Astrocyte (in vitro differentiated cells and primary cell): ENCODE measurements at regions not wholly inside any gene's neighbourhood (a gene's known extent, or its start where the extent isn't known, plus 50 kb on each side); places are given as distances from the start of the nearest gene placed in this dataset.

ENCODE experiments used
- DNase-seq: peaks from one replicate; pipeline ENCODE4 v3.0.0-alpha.2; 2010; ENCODE audit warnings: low read depth
- FAIRE-seq: peaks from 2 replicates; lab custom pipeline; 2011; peaks lifted over from hg19 to GRCh38; lab: Jason Lieb, UNC
- H2AFZ ChIP-seq: 2 replicates; pipeline ENCODE4 v1.6.0; 2012; ENCODE audit warnings: low read depth, low read length, inconsistent platforms
- H3K27ac ChIP-seq: 2 replicates; pipeline ENCODE4 v1.5.1; 2011; ENCODE audit warnings: low read depth, low read length, inconsistent platforms
- H3K27me3 ChIP-seq: 2 replicates; pipeline ENCODE4 v1.6.0; 2011; ENCODE audit warnings: low read length, inconsistent platforms; ENCODE audit not compliant: insufficient read depth
- H3K36me3 ChIP-seq: 2 replicates; pipeline ENCODE4 v1.5.1; 2011; ENCODE audit warnings: low read length, inconsistent platforms; ENCODE audit not compliant: insufficient read depth
- H3K4me1 ChIP-seq: 2 replicates; pipeline ENCODE4 v1.5.1; 2011; ENCODE audit warnings: low read length, inconsistent platforms; ENCODE audit not compliant: insufficient read depth
- H3K4me2 ChIP-seq: 2 replicates; pipeline ENCODE4 v1.6.0; 2012; ENCODE audit warnings: low read length, inconsistent platforms
- H3K4me3 ChIP-seq: 2 replicates; pipeline ENCODE4 v1.5.1; 2011; ENCODE audit warnings: low read depth, mild to moderate bottlenecking, low read length, inconsistent platforms; ENCODE audit not compliant: insufficient read depth
- H3K79me2 ChIP-seq: 2 replicates; pipeline ENCODE4 v1.6.0; 2012; ENCODE audit warnings: mild to moderate bottlenecking, low read length, inconsistent platforms; ENCODE audit not compliant: insufficient read depth
- H3K9ac ChIP-seq: 2 replicates; pipeline ENCODE4 v1.6.0; 2012; ENCODE audit warnings: mild to moderate bottlenecking, low read length, inconsistent platforms
- H3K9me3 ChIP-seq: 2 replicates; pipeline ENCODE4 v1.5.1; 2012; ENCODE audit warnings: low read depth, mild to moderate bottlenecking, low read length, inconsistent platforms; ENCODE audit not compliant: insufficient read depth
- H4K20me1 ChIP-seq: 2 replicates; pipeline ENCODE4 v1.6.0; 2012; ENCODE audit warnings: low read length, inconsistent platforms; ENCODE audit not compliant: insufficient read depth
- H3K27ac Mint-ChIP-seq: one replicate; pipeline ENCODE4 v1.8.0; 2021; ENCODE audit warnings: mild to moderate bottlenecking, mixed read lengths; ENCODE audit not compliant: unreplicated experiment
- H3K27me3 Mint-ChIP-seq: one replicate; pipeline ENCODE4 v1.8.0; 2021; ENCODE audit warnings: low read depth, mixed read lengths; ENCODE audit not compliant: unreplicated experiment
- H3K36me3 Mint-ChIP-seq: one replicate; pipeline ENCODE4 v1.8.0; 2021; ENCODE audit warnings: low read depth, mixed read lengths; ENCODE audit not compliant: unreplicated experiment
- H3K4me1 Mint-ChIP-seq: one replicate; pipeline ENCODE4 v1.8.0; 2021; ENCODE audit warnings: low read depth, mixed read lengths; ENCODE audit not compliant: unreplicated experiment
- H3K4me3 Mint-ChIP-seq: one replicate; pipeline ENCODE4 v1.8.0; 2021; ENCODE audit warnings: mild to moderate bottlenecking, moderate library complexity, mixed read lengths; ENCODE audit not compliant: unreplicated experiment
- H3K9me3 Mint-ChIP-seq: one replicate; pipeline ENCODE4 v1.8.0; 2021; ENCODE audit warnings: mild to moderate bottlenecking, mixed read lengths; ENCODE audit not compliant: unreplicated experiment
- EZH2 ChIP-seq: IDR thresholded peaks from 2 replicates; pipeline ENCODE4 v1.6.1; 2012; ENCODE audit warnings: mild to moderate bottlenecking, low read length, inconsistent platforms; ENCODE audit not compliant: insufficient read depth
- TF ChIP-seq, protein P1 (sequence below): IDR thresholded peaks from 2 replicates; pipeline ENCODE4 v1.5.1; 2011; ENCODE audit warnings: low read depth, mild to moderate bottlenecking, inconsistent platforms, low read length, moderate library complexity; ENCODE audit not compliant: insufficient read depth

DNA sequence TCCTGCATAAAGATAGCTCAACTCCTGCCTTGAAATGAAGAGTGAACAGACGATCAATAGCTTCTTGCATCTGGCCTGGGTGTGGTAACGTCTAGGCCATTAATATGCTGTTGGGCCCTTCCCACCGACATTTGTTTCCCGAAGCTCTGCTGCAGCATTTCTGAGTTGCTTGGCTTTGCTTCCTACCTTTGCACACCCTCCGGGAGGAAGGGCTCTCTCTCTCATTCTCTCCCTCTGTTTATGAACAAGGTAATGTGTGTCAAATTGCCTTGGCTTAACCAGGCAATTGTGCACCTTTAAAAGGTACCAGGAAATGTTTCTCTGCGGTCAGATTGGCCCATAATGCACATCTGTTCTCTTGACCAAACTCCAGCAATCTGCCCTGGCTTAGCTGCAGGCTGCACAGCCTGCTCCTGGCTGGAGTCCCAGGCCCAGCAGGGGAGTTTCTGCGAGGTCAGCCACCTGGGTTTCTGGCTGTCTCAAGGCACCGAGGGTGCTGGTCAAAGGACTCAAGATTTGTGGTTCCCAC lies 223.7 kb downstream of the SNX10 start:
- FAIRE-seq, result no peak

DNA sequence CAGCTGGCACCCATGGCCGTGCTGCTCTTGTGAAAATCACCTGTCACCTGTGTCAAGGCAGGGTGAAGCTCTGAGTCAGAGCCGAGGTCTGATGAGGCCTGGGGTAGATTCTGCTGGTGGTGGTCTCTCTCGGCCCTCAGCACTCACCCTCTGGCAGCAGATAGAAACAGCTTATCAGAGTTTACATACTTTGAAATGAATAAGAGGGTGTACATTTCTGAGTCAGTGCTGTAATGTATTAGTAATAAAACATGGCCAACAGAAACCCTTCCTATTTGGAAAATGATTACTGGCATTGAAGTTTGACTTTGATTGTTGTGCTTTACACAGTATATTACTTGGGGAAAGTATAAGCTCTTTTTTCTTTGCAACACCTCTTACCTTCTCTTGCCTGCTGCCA lies 228.8 kb downstream of the SNX10 start:
- no peaks in the 10 kb centered on the region for H3K36me3 Mint-ChIP-seq
- TF ChIP-seq, protein P1, sequence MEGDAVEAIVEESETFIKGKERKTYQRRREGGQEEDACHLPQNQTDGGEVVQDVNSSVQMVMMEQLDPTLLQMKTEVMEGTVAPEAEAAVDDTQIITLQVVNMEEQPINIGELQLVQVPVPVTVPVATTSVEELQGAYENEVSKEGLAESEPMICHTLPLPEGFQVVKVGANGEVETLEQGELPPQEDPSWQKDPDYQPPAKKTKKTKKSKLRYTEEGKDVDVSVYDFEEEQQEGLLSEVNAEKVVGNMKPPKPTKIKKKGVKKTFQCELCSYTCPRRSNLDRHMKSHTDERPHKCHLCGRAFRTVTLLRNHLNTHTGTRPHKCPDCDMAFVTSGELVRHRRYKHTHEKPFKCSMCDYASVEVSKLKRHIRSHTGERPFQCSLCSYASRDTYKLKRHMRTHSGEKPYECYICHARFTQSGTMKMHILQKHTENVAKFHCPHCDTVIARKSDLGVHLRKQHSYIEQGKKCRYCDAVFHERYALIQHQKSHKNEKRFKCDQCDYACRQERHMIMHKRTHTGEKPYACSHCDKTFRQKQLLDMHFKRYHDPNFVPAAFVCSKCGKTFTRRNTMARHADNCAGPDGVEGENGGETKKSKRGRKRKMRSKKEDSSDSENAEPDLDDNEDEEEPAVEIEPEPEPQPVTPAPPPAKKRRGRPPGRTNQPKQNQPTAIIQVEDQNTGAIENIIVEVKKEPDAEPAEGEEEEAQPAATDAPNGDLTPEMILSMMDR, result no peak
- TF ChIP-seq EZH2, result no peak
- no peaks in the 10 kb centered on the region for H3K9me3 Mint-ChIP-seq
- no peak overlapping the region for H3K4me3 Mint-ChIP-seq
- H3K9ac ChIP-seq, result no peak overlapping the region
- no peak overlapping the region for H3K27ac ChIP-seq
- H3K4me2 ChIP-seq, result no peak overlapping the region
- H3K4me1 Mint-ChIP-seq, result no peaks in the 10 kb centered on the region
- no peaks in the 10 kb centered on the region for H3K4me1 ChIP-seq
- no peak overlapping the region for H3K27ac Mint-ChIP-seq
- no peak overlapping the region for H2AFZ ChIP-seq
- H3K4me3 ChIP-seq, result no peak overlapping the region
- H4K20me1 ChIP-seq, result no peaks in the 10 kb centered on the region
- H3K36me3 ChIP-seq, result no peaks in the 10 kb centered on the region
- no peaks in the 10 kb centered on the region for H3K9me3 ChIP-seq
- FAIRE-seq (no peak), DNase-seq (no peak)
- no peaks in the 10 kb centered on the region for H3K79me2 ChIP-seq
- H3K27me3 ChIP-seq, result no peaks in the 10 kb centered on the region
- peaks cover 22% of the 10 kb centered on the region for H3K27me3 Mint-ChIP-seq

More for the DNA sequence above, 223.7 kb downstream of the SNX10 start:
- Mint-ChIP-seq H3K27ac (no peak overlapping the region), H3K9me3 (no peaks in the 10 kb centered on the region), H3K27me3 (peaks cover 20% of the 10 kb centered on the region), H3K4me3 (no peak overlapping the region), H3K4me1 (no peaks in the 10 kb centered on the region), H3K36me3 (no peaks in the 10 kb centered on the region)
- Histone ChIP-seq H3K27ac (no peak overlapping the region), H3K27me3 (no peaks in the 10 kb centered on the region), H3K4me1 (no peaks in the 10 kb centered on the region), H4K20me1 (no peaks in the 10 kb centered on the region), H3K9ac (no peak overlapping the region), H3K36me3 (no peaks in the 10 kb centered on the region), H3K4me3 (no peak overlapping the region), H2AFZ (no peak overlapping the region), H3K79me2 (no peaks in the 10 kb centered on the region), H3K4me2 (no peak overlapping the region), H3K9me3 (no peaks in the 10 kb centered on the region)
- TF ChIP-seq, protein P1, result no peak
- no peak for TF ChIP-seq EZH2
- DNase-seq, result no peak

DNA sequence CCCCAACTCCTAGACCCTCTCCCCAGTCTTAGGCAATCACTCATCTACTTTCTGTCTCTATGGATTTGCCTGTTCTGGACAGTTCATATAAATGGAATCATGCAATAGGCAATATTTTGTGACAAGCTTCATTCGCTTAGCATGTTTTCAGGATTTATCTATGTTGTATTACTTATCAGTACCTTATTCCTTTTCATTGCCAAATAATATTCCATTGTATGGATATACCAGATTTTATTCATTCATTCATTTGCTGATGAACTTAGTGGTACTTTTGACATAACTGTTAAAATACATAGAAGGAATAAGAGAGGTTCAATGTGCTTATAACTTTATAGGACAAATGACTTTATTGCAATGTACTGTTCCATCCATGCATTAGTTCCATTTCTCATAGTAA lies 231.0 kb downstream of the SNX10 start:
- no peak overlapping the region for H3K4me3 ChIP-seq
- no peaks in the 10 kb centered on the region for H3K79me2 ChIP-seq
- H3K9me3 ChIP-seq, result no peaks in the 10 kb centered on the region
- Mint-ChIP-seq H3K27ac (no peak overlapping the region), H3K27me3 (peaks cover 21% of the 10 kb centered on the region), H3K4me1 (no peaks in the 10 kb centered on the region), H3K36me3 (no peaks in the 10 kb centered on the region), H3K4me3 (no peak overlapping the region), H3K9me3 (no peaks in the 10 kb centered on the region)
- TF ChIP-seq, protein P1, result no peak
- TF ChIP-seq EZH2, result no peak
- no peak for FAIRE-seq
- no peak overlapping the region for H2AFZ ChIP-seq
- H4K20me1 ChIP-seq, result no peaks in the 10 kb centered on the region
- H3K27ac ChIP-seq, result no peak overlapping the region
- H3K9ac ChIP-seq, result no peak overlapping the region
- H3K36me3 ChIP-seq, result no peaks in the 10 kb centered on the region
- no peaks in the 10 kb centered on the region for H3K27me3 ChIP-seq
- H3K4me2 ChIP-seq, result no peak overlapping the region
- H3K4me1 ChIP-seq, result no peaks in the 10 kb centered on the region
- DNase-seq, result no peak
